B cell (primary cell): ENCODE measurements at regions not wholly inside any gene's neighbourhood (a gene's known extent, or its start where the extent isn't known, plus 50 kb on each side); places are given as distances from the start of the nearest gene placed in this dataset.

Experiments used
- ATAC-seq: fragments of 200-7000 bp; cut with Tn5 transposase; one replicate; pipeline ENCODE4 v1.10.0; 2021; ENCODE audit warnings: low read depth, mild to moderate bottlenecking, moderate number of reproducible peaks, moderate library complexity
- CTCF ChIA-PET: fragments of 350-600 bp; sonication (Branson Sonifier 250); formaldehyde crosslinking; loops from one replicate; lab custom pipeline; 2021; ENCODE audit warnings: antibody characterized with exemption, inconsistent platforms; lab: Charles Lee
- POLR2A ChIA-PET: fragments of 350-600 bp; sonication (Branson Sonifier 250); formaldehyde crosslinking; loops from one replicate; lab custom pipeline; 2021; ENCODE audit warnings: antibody characterized with exemption; lab: Charles Lee
- DNase-seq: peaks from one replicate; pipeline ENCODE4 v3.0.0; 2013
- H2AFZ ChIP-seq: 2 replicates; pipeline ENCODE4 v1.6.1; 2012; ENCODE audit warnings: mild to moderate bottlenecking, low read depth, low read length; ENCODE audit not compliant: insufficient read depth, poor library complexity, severe bottlenecking
- H3K27ac ChIP-seq, 2 donors: 1 replicate in 1 of 2; 2 replicates in 1 of 2; pipeline ENCODE4 v1.5.1; 2012 to 2013; ENCODE audit warnings: low read length in 2 of 2, mild to moderate bottlenecking in 2 of 2, moderate library complexity in 1 of 2
- H3K27me3 ChIP-seq, 4 experiments: fragments of 200-600 bp in 1 of 4; sonication (generic) in 1 of 4; replicated peaks in 1 of 4; 1 replicate in 2 of 4; 2 replicates in 2 of 4; pipeline versions ENCODE4 v1.6.1 to v1.7.0; 2013 to 2016; ENCODE audit warnings: low read length in 3 of 4, mild to moderate bottlenecking in 2 of 4, mixed read lengths in 1 of 4, moderate library complexity in 1 of 4; ENCODE audit not compliant: insufficient read depth in 4 of 4, control insufficient read depth in 3 of 4; ENCODE audit errors: control extremely low read depth in 1 of 4
- H3K36me3 ChIP-seq, 2 experiments: replicated peaks in 1 of 2; 1 replicate in 1 of 2; 2 replicates in 1 of 2; pipeline versions ENCODE4 v1.6.1 to v1.7.1; 2013; ENCODE audit warnings: low read length in 1 of 2; ENCODE audit not compliant: insufficient read depth in 2 of 2, control insufficient read depth in 1 of 2; ENCODE audit errors: control extremely low read depth in 1 of 2, extremely low read depth in 1 of 2
- H3K4me1 ChIP-seq, 2 donors: fragments of 200-600 bp in 1 of 2; sonication (generic) in 1 of 2; 1 replicate in 1 of 2; 2 replicates in 1 of 2; pipeline versions ENCODE4 v1.5.1 to v1.6.1; 2013 to 2017; ENCODE audit warnings: low read length in 2 of 2; ENCODE audit not compliant: control insufficient read depth in 2 of 2, insufficient read depth in 2 of 2
- H3K4me2 ChIP-seq: replicated peaks from 2 replicates; pipeline ENCODE3; 2012; ENCODE audit warnings: mild to moderate bottlenecking, low read depth, low read length; ENCODE audit not compliant: poor library complexity, severe bottlenecking
- H3K4me3 ChIP-seq, 5 experiments: fragments of 200-600 bp in 1 of 5; sonication (generic) in 1 of 5; 1 replicate in 3 of 5; 2 replicates in 2 of 5; pipeline versions ENCODE4 v1.5.1 to v1.7.0; 2011 to 2016; ENCODE audit warnings: low read length in 4 of 5, mild to moderate bottlenecking in 4 of 5, low read depth in 2 of 5, control low read depth in 1 of 5, moderate library complexity in 1 of 5; ENCODE audit not compliant: insufficient read depth in 1 of 5; ENCODE audit errors: control extremely low read depth in 1 of 5, extremely low read depth in 1 of 5
- H3K79me2 ChIP-seq: fragments of 200-600 bp; sonication (generic); one replicate; pipeline ENCODE4 v1.6.0; 2016; ENCODE audit warnings: low read length; ENCODE audit not compliant: control insufficient read depth, insufficient read depth
- H3K9ac ChIP-seq: fragments of 200-600 bp; sonication (generic); 2 replicates; pipeline ENCODE4 v1.6.1; 2017; ENCODE audit warnings: mild to moderate bottlenecking, low read length, moderate library complexity
- H3K9me3 ChIP-seq, 3 donors: one replicate each; pipeline versions ENCODE4 v1.6.1 to v1.7.1; 2013; ENCODE audit warnings: low read length in 2 of 3; ENCODE audit not compliant: control insufficient read depth in 2 of 3, insufficient read depth in 1 of 3; ENCODE audit errors: control extremely low read depth in 1 of 3
- H4K20me1 ChIP-seq: 2 replicates; pipeline ENCODE4 v1.6.0; 2012; ENCODE audit warnings: mild to moderate bottlenecking, low read length; ENCODE audit not compliant: insufficient read depth, control insufficient read depth, poor library complexity, severe bottlenecking
- H3K27ac Mint-ChIP-seq: one replicate; pipeline ENCODE4 v1.8.0; 2021; ENCODE audit warnings: mixed read lengths
- H3K27me3 Mint-ChIP-seq: one replicate; pipeline ENCODE4 v1.8.0; 2021; ENCODE audit warnings: mixed read lengths
- H3K4me1 Mint-ChIP-seq: one replicate; pipeline ENCODE4 v1.8.0; 2021; ENCODE audit warnings: mixed read lengths
- H3K4me3 Mint-ChIP-seq: one replicate; pipeline ENCODE4 v1.8.0; 2021; ENCODE audit warnings: mixed read lengths
- H3K9me3 Mint-ChIP-seq: one replicate; pipeline ENCODE4 v1.8.0; 2022; ENCODE audit warnings: mixed read lengths; ENCODE audit not compliant: insufficient read depth
- CTCF ChIP-seq: fragments of 200-600 bp; IDR thresholded peaks from one replicate; pipeline ENCODE4 v1.8.0; 2022; ENCODE audit warnings: antibody characterized with exemption, mild to moderate bottlenecking
- EZH2 ChIP-seq: IDR thresholded peaks from 2 replicates; pipeline ENCODE4 v1.6.1; 2012; ENCODE audit warnings: borderline replicate concordance, low read depth, mild to moderate bottlenecking, moderate library complexity, low read length; ENCODE audit not compliant: insufficient read depth, poor library complexity, severe bottlenecking
- WGBS: methylation state at CpG from one replicate; pipeline ENCODE4 v1.1.5; 2013; ENCODE audit warnings: missing lambda C conversion rate; ENCODE audit not compliant: insufficient coverage; 5-methylcytosine and 5-hydroxymethylcytosine counted together
- intact Hi-C: fragments of 100-400 bp; cut with micrococcal nuclease; formaldehyde crosslinking; loops from one replicate; pipeline ENCODE4 v1.10.0; 2022

- ChIA-PET CTCF (no interaction called here), POLR2A (no interaction called here)
- Mint-ChIP-seq H3K27ac (no peak overlapping the region), H3K4me3 (no peak overlapping the region), H3K27me3 (no peaks in the 10 kb centered on the region), H3K9me3 (no peaks in the 10 kb centered on the region), H3K4me1 (no peaks in the 10 kb centered on the region)
- H2AFZ ChIP-seq: no peak overlapping the region
- no peaks in the 10 kb centered on the region for H3K27me3 ChIP-seq
- no peak overlapping the region for H3K27ac ChIP-seq
- no peaks in the 10 kb centered on the region for H3K4me1 ChIP-seq
- ATAC-seq: no peak
- intact Hi-C loops: no loop called here
- TF ChIP-seq CTCF (no peak), EZH2 (no peak)
- H3K9me3 ChIP-seq: peaks cover 0 to 4% (median 0%) of the 10 kb centered on the region in 3 donors
- H3K4me3 ChIP-seq: no peak overlapping the region
- H3K4me2 ChIP-seq: no peak overlapping the region
- H3K79me2 ChIP-seq: no peaks in the 10 kb centered on the region
- 97% methylated on average over 9 of the region's 10 CpGs for WGBS
- H4K20me1 ChIP-seq: no peaks in the 10 kb centered on the region
- H3K9ac ChIP-seq: no peak overlapping the region
- no peak for DNase-seq
- H3K36me3 ChIP-seq: no peaks in the 10 kb centered on the region
These were observed 67.9 kb upstream of the STX18 start for GRCh38 chr4:4609622-4610334.

GRCh38 chr4:4608214-4608537 is 66.3 kb upstream of the STX18 start:
- H4K20me1 ChIP-seq: no peaks in the 10 kb centered on the region
- no peak overlapping the region for H3K4me3 Mint-ChIP-seq
- H3K36me3 ChIP-seq: no peaks in the 10 kb centered on the region
- H3K27me3 Mint-ChIP-seq: no peaks in the 10 kb centered on the region
- H3K27ac Mint-ChIP-seq: no peak overlapping the region
- H3K27me3 ChIP-seq: no peaks in the 10 kb centered on the region
- ATAC-seq (no peak), DNase-seq (no peak)
- H2AFZ ChIP-seq: no peak overlapping the region
- H3K9me3 Mint-ChIP-seq: no peaks in the 10 kb centered on the region
- no peaks in the 10 kb centered on the region for H3K79me2 ChIP-seq
- no peak overlapping the region for H3K27ac ChIP-seq
- H3K9me3 ChIP-seq: peaks cover 0 to 4% (median 0%) of the 10 kb centered on the region in 3 donors
- H3K4me2 ChIP-seq: no peak overlapping the region
- ChIA-PET POLR2A (no interaction called here), CTCF (no interaction called here)
- no peak overlapping the region for H3K4me3 ChIP-seq
- WGBS: 96% methylated on average over 11 of the region's 13 CpGs
- H3K4me1 ChIP-seq: no peaks in the 10 kb centered on the region
- intact Hi-C loops: no loop called here
- no peak overlapping the region for H3K9ac ChIP-seq
- no peaks in the 10 kb centered on the region for H3K4me1 Mint-ChIP-seq
- no peak for TF ChIP-seq CTCF
